HG02798 (cell line): ENCODE measurements at regions not wholly inside any gene's neighbourhood (a gene's known extent, or its start where the extent isn't known, plus 50 kb on each side); places are given as distances from the start of the nearest gene placed in this dataset.
"Not testable (repeated sequence)": the region's sequence is repeated elsewhere in the genome, so short reads cannot be mapped to it uniquely, and the experiment has no call there.

Source experiments
- ATAC-seq: cut with Tn5 transposase; IDR thresholded peaks from one replicate; pipeline ENCODE4 v1.9.1; 2021; ENCODE audit warnings: mild to moderate bottlenecking; ENCODE audit not compliant: unreplicated experiment, poor library complexity

DNA sequence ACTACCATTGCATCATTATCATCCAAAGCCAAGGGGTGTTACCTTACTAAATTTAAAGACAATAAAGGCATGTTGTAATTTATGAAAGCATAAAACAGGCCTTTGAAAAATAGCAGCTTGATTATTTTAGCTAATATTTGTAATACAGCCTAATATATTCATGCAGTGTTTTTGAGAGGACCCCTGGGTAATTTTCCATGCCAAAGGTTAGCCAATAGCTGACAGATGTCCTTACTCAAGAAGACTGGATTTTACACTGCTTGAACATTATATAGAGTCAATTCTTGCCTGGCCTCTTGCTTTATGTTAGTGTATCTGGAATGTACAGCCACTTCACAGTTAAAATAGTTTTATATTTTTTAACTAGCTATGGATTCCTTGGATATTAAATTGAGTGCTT lies 337.8 kb upstream of the PAPPA start:
- no peak for ATAC-seq

DNA sequence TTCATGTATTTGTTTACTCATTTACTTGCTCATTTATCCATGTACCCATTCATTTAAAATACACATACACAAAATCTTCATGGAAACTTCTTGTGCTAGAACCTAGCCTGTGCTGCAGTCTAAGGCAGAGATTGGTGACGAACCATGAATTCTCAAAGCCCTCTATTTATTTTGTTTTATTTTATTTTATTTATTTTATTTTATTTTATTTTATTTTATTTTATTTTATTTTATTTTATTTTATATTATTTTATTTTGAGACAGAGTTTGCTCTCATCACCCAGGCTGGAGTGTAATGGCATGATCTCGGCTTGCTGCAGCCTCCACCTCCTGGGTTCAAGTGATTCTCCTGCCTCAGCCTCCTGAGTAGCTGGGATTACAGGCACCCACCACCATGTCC lies 334.9 kb upstream of the PAPPA start:
- not testable (repeated sequence) for ATAC-seq

DNA sequence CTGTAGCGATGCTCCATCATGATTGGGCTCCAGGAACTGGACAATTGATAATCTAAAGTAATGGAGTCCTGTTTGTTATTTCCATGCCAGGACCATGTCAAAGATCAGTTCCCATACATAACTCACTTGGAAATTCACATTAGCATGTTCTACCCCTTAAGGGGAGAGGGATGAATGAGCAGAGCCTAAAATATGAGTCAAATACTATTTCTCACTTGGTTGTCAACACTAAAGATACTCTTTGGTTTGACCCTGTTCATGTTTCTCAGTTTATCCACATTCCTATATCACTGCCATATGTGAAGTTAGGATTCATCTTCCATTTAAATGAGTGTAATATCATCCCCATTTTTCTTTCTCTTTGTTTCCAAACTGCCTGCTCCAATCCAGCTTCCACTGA lies 321.6 kb upstream of the PAPPA start:
- no peak for ATAC-seq

DNA sequence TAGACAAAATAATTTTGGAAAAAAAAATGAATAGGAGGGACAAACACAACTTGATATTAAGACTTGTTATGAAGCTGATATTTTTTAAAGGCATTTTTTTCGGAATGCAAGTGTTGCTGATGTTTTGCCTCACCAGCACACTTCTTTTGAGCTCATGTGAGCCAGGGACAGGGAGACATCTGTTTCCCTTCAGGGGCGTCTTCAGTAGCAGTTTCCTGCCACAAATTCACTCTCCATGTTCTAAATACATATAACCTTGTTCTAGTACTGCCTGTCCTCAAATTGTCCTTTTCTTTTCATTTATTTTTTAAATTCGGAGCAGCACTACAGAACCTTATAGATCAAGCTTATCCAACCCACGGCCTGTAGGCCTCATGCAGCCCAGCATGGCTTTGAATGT lies 316.0 kb upstream of the PAPPA start:
- no peak for ATAC-seq

DNA sequence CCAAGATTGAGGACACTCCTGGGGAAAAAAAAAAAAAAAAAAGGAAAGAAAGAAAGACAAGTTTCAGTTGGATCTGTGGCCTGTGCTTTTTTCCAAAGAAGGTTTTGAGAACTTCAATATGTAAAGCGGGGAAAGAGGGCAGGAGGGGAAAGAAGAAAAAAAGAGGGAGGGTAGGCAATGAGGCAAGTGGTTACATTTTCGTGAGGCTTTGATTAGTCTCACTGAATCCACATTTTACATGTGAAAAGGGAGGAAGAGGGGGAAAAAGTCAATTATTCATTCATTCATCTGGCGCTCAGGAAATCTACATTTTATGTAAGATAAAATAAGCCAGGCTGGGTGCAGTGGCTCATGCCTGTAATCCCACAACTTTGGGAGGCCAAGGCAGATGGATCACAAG lies 315.2 kb upstream of the PAPPA start:
- no peak for ATAC-seq

DNA sequence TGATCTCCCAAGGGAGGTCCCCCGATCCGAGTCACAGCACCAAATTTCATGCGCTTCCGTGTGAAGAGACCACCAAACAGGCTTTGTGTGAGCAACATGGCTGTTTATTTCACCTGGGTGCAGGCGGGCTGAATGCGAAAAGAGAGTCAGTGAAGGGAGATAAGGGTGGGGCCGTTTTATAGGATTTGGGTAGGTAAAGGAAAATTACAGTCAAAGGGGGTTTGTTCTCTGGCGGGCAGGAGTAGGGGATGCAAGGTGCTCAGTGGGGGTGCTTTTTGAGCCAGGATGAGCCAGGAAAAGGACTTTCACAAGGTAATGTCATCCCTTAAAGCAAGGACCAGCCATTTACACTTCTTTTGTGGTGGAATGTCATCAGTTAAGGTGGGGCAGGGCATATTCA lies 309.2 kb upstream of the PAPPA start:
- ATAC-seq = not testable (repeated sequence)

DNA sequence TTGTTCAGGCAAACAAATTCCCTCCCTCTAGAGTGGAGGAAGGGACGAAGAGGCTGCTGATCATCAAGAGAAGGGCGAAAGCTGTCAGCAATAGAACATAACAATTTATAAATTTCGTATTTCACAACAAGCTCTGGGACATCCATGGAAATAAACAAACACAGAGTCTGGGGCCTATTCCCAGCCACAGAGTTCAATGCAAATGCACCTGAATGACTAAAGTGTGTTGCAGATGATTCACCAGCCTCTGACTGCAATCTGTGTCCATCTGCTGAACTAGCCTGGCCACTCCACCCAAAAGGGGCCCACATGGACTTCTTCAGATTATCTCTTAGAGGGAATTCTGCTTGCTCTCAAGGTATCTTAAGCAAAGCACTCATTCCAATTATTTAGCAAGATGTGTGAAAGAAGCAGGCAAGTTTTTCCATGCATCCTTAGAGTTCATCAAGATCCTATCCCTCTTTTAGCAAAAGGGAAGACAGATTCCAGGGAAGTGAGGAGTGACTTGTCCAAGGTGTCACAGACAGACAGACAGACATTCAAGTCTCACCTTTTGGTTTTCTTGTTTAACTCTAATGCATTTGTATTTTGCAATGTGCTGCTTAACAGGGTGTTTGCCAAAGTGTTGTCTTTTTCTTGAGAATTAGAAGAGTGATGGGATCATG lies 307.8 kb upstream of the PAPPA start:
- ATAC-seq = no peak

DNA sequence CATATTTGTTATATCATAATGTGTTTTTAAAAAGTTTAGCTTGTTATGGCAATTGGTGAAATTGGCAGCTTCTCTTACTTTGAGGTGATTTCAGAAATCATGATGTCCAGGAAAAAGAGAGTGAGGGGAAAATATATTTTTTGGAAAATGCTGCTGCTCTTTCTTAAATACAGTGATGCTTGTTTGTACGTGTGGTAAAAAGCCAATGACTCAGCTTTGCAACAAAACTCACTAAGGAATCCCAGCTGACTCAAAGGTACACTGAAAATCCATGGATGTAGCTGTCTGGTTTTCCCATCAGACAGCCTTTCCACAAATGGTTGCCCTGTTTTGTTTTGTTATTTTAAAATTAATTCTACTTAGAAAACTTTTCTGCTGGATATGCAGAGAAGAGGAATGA lies 306.4 kb upstream of the PAPPA start:
- no peak for ATAC-seq

DNA sequence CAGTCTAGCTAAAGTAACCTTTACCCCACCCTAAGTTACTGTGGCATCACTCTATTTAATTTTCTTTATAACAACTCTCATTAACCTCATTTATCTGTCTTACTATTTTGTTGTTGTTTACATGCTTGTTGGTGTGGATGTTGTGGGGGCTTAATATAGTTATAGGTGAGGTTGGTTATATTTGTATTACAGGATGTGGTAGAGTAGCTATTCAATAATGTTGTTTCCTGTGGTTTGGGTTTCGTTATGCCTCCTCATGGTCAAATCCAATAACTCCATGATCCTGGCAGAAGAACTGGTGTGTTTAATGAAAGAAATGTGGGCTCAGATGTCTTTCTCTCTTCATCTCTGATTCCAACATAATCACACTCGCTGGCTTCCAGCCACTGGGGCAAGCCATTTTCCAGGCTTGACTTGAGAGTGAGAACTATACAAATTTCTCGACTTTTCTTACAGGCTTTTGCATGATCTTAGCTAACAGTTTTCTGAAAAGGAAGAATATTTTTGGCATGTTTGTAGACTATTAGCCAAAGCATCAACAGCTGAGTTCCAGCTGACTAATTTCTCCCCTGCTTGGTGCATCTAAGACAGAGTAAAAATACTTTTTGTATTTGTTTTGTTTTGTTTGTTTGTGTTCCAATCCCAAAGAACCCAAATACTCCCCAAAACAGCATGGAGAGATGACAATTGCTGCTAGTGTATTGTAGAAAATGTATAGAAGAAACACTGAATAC lies 303.7 kb upstream of the PAPPA start:
- no peak for ATAC-seq

DNA sequence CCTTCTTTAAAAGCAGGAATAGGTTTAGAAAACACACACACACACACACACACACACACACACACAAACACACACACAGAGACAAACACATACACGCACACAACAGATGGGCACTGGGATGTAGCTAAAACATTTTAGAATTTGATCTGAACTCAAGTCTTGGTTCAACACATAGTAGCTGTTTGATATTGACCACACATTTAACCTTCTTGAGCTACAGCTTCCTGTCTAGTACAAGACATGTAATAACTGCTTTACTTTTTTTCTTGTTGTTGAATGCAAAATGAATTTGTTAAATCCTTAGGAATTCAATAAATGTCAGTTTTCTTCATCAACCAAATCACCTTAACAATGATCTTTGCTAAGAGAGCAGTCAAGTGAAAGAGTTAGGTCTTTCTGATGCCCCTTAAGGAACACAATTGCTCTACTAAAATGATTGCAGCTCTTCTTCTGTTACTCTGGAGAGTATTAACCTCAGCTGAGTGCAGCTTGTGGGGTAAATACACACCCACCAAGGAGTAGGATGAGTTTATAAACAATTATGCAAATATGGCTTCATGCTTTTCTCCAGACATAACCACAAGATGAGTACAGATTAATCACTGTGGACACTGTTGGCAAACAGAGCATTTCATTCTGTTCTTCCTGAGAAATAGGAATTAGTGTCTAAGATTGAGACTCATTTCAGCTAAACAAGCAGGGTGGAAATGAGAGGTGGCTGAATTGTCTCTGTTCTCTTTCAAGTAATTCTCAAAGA lies 302.9 kb upstream of the PAPPA start:
- ATAC-seq = no peak

DNA sequence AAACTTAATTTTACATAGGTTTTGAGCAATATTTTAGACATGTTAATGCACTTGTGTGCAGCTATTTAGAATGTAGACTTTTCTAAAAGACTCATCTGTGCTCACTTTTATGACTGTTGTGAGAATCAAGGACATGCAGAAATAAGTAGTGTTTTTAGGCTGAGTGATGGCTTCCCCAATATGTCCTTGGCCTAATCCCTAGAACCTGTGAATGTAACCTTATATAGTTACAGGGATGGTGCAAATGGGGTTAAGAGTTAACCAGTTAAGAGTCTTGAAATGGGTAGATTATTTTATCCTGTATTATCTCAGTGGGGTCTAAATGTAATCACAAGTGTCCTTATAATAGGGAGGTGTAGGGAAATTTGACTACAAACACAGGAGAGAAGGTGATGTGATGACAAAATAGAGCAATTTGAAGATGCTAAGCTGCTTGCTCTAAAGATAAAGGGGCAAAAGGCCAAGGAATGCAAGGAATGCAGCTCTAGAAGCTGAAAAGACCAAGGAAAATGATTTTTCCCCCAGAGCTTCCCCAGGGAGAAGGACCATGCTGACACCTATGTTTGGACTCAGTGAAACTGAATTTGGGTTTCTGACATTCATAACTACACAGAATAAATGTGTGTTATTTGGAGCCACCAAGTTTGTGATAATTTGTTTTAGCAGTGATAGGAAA lies 298.0 kb upstream of the PAPPA start:
- ATAC-seq = no peak

DNA sequence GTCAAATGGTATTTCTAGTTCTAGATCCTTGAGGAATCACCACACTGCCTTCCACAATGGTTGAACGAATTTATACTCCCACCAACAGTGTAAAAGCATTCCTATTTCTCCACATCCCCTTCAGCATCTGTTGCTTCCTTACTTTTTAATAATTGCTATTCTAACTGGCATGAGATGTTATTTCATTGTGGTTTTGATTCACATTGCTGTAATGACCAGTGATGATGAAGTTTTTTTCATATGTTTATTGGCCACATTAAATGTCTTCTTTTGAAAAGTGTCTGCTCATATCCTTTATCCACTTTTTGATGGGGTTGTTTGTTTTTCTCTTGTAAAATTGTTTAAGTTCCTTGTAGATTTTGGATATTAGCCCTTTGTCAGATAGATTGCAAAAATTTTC lies 295.2 kb upstream of the PAPPA start:
- ATAC-seq = not testable (repeated sequence)

DNA sequence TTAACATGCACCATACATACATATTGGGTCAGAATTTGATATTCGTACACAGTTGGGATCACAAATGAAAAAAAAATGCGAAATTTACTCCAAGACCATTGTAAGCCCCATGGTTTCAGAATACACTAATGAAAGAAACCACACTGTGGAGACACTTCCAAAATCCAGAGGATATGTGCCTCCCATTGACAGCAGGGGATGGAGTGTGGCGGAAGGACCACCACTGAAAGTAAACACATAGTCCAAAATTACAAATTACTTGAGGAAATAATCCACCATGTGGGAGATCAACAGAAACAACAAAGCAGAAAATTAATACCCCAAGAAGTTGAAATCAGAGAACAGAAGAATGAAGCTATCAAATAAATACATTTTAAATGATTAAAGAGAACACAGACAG lies 291.6 kb upstream of the PAPPA start:
- ATAC-seq = no peak

DNA sequence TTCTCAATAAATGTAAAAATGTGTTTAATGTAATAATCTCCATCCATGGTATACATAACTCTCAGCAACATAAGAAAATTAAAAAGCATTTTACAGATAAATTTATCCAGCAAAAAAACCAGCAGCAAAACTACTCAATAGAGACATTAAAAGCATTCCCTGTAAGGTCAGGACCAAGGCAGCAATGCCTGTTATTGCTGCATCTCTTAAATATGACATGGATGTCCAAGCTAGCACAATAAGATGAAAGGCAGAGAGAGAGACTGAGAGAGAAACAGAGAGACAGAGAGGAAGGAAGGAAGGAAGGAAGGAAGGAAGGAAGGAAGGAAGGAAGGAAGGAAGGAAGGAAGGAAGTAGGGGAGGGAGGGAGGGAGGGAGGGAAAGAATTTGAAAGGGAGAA lies 289.0 kb upstream of the PAPPA start:
- ATAC-seq = no peak

DNA sequence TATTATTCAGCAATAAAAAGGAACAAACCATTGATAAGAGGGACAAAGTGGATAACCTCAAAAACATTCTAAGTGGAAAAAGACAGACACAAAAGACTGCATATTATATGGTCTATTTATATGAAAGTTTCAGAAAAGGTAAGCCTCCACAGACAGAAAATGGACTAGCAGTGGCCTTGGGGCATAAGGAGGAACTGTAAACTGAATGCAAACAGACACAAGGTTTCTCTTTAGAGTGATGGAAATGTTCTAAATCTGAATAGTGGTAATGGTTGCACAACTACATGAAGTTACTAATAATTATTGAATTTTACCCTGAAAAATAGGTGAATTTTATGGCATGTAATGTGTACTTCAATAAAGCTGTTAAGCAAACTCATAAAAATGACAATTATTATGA lies 286.3 kb upstream of the PAPPA start:
- ATAC-seq = no peak

DNA sequence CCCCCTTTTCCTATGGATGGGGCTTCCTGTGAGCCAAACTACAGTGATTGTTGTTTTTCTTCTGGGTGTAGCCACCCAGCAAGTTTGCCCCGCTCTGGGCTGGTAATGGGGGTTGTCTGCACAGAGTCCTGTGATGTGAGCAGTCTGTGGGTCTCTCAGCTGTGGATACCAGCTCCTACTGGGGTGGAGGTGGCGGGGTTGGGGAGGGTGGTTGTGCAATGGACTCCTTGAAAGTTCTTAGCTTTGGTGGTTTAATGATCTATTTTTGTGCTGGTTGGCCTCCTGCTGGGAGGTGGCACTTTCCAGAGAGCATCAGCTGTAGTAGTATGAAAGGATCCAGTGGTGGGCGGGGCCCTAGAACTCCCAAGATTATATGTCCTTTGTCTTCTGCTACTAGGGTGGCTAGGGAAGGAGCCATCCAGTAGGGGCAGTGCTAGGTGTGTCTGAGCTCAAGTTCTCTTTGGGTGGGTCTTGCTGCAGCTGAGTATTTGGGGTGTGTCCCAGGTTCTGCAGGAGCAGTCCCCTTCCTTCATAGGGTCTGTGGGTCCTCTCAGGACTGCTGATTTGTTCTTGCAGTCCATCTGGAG lies 275.6 kb upstream of the PAPPA start:
- no peak for ATAC-seq

DNA sequence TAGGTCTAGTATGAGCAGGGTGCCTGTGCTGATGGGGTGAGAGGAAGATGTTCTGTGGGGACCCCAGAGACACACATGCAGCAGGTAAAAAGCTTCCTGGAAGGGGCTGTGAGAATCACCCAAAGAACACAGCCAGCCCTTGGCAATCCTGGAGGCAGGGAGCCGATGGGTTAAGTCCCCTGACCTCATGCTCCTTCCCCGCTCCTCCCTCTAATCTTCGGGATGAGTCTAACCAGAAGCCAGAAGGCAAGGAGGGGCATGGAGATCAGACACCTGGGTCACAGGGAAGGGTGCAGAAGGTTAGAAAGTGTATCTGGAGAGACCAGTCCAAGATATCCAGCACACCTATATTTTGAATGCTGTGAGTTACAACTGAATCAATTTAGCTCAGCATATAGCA lies 274.1 kb upstream of the PAPPA start:
- no peak for ATAC-seq

DNA sequence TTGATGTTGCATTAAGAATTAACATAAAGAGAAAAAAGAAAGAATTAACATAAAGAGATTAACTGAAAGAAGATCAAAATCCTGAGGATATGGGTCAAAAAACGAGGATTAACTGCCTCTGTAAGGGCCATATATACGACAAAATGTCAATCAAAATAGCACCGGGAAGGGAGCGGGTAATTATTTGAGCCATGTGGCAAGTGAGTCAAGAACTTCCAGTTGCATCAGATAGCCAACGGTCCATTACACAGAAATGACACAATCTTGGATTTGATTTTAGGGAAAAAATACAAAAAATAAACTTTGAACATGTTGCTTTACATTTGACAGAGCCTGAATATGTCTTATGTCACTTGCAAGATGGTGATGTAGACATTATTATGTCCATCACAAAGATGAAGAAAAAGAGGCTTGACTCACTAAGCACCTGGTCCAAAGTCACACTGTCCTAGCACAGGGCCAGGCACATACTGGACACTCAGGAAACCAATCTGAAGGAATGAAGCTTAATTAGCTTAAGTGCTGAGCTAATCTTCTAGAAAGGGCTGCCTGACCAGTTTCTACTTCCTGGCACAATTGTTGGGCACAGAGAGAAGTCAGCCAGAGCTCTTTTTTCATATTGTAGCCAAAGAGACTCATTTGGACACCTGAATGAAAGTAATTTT lies 273.2 kb upstream of the PAPPA start:
- ATAC-seq = no peak

DNA sequence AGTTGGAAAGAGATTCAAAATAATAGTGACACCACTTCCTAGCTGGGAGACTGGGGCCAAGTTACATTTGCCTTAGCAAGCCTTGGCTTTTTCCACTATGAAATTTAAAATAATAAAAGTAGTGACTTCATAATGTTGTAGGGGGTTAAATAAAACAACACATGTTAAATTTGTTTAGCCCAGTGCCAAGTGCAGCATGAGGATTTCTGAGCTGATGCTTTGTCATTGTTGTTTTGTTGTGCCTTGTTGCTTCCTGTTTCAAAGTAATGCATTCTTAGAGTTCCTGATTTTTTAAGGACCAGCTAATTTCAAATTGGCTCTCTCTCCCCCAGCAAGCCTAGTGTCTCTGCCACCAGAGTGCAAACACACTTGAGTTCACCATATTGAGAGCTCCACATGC lies 270.7 kb upstream of the PAPPA start:
- no peak for ATAC-seq
